A549 (cell line): ENCODE measurements at regions not wholly inside any gene's neighbourhood (a gene's known extent, or its start where the extent isn't known, plus 50 kb on each side); places are given as distances from the start of the nearest gene placed in this dataset.
A peak's percentile ranks its signal among the peaks of the same experiment; 100 is the strongest.

Source experiments
- ATAC-seq, 2 experiments: fragments of 200-7000 bp in 1 of 2; fragments of >200 bp in 1 of 2; cut with Nextera tagmentation in 1 of 2; cut with Tn5 transposase in 1 of 2; 3 replicates each; pipeline versions ENCODE4 v1.8.0 to v1.9.1; 2018 to 2020; ENCODE audit warnings: mild to moderate bottlenecking in 1 of 2, moderate library complexity in 1 of 2
- CTCF ChIA-PET: fragments of 300-600 bp; sonication (Branson Sonifier 250); formaldehyde crosslinking; extraction: SDS; loops from one replicate; lab custom pipeline; 2021; ENCODE audit warnings: antibody characterized with exemption, inconsistent platforms; lab: Yijun Ruan, JAX
- POLR2A ChIA-PET: fragments of 350-600 bp; formaldehyde crosslinking; extraction: SDS; loops from one replicate; lab custom pipeline; 2021; ENCODE audit warnings: antibody characterized with exemption, inconsistent platforms; lab: Yijun Ruan, JAX
- DNase-seq, 2 experiments: peaks; one replicate each; pipeline versions ENCODE4 v3.0.0 to v3.0.0-alpha.2; 2011 to 2016; ENCODE audit warnings: low read depth in 1 of 2, low spot score in 1 of 2
- FAIRE-seq: peaks from 2 replicates; lab custom pipeline; 2011; peaks lifted over from hg19 to GRCh38; lab: Jason Lieb, UNC
- H3K27ac ChIP-seq, 2 experiments: fragments of >200 bp; sonication (Bioruptor Twin); formaldehyde crosslinking; 3 replicates each; pipeline ENCODE4 v1.5.1; 2016 to 2017
- H3K4me1 ChIP-seq: fragments of >200 bp; sonication (Bioruptor Twin); formaldehyde crosslinking; 3 replicates; pipeline ENCODE4 v1.6.1; 2016
- H3K4me2 ChIP-seq: fragments of >200 bp; sonication (Bioruptor Twin); formaldehyde crosslinking; 3 replicates; pipeline ENCODE4 v1.6.1; 2016
- H3K4me3 ChIP-seq: fragments of >200 bp; sonication (Bioruptor Twin); formaldehyde crosslinking; 3 replicates; pipeline ENCODE4 v1.5.1; 2016
- H3K9me3 ChIP-seq: fragments of >200 bp; sonication (Bioruptor Twin); formaldehyde crosslinking; 3 replicates; pipeline ENCODE4 v1.6.1; 2016
- ATOH8 ChIP-seq: fragments of 250-450 bp; sonication (Bioruptor Pico); IDR thresholded peaks from 2 replicates; pipeline ENCODE4 v1.5.0; 2020; ENCODE audit warnings: low read depth, mild to moderate bottlenecking, moderate library complexity
- BHLHE40 ChIP-seq: IDR thresholded peaks from 2 replicates; pipeline ENCODE4 v1.6.1; 2012; ENCODE audit warnings: low read depth, low read length, inconsistent platforms
- CBX2 ChIP-seq: fragments of 200-600 bp; sonication (generic); IDR thresholded peaks from 2 replicates; pipeline ENCODE4 v1.6.1; 2016; ENCODE audit warnings: low read depth, mild to moderate bottlenecking, borderline replicate concordance
- CBX8 ChIP-seq: fragments of 200-600 bp; sonication (generic); IDR thresholded peaks from 2 replicates; pipeline ENCODE4 v1.6.1; 2016
- CHD4 ChIP-seq: fragments of 200-600 bp; sonication (generic); IDR thresholded peaks from 2 replicates; pipeline ENCODE4 v1.6.1; 2016; ENCODE audit warnings: antibody characterized with exemption, mild to moderate bottlenecking, borderline replicate concordance
- CTCF ChIP-seq: fragments of >200 bp; sonication (Bioruptor Twin); formaldehyde crosslinking; IDR thresholded peaks from 3 replicates; pipeline ENCODE4 v1.5.1; 2016
- EHF ChIP-seq: fragments of 250-450 bp; sonication (Bioruptor Pico); IDR thresholded peaks from 2 replicates; pipeline ENCODE4 v1.5.0; 2020; ENCODE audit warnings: mild to moderate bottlenecking
- EHMT2 ChIP-seq: fragments of 200-600 bp; sonication (generic); IDR thresholded peaks from 2 replicates; pipeline ENCODE4 v1.6.1; 2016; ENCODE audit warnings: antibody characterized with exemption, low read depth, mild to moderate bottlenecking, moderate library complexity
- FOSL2 ChIP-seq, 2 experiments: fragments of 450-650 bp in 1 of 2; fragments of >200 bp in 1 of 2; sonication (Bioruptor Twin) in 1 of 2; formaldehyde crosslinking; IDR thresholded peaks; 2 replicates each; pipeline versions ENCODE4 v1.5.0 to v1.6.1; 2016 to 2020; ENCODE audit warnings: mild to moderate bottlenecking in 1 of 2, moderate library complexity in 1 of 2
- HMGXB4 ChIP-seq: fragments of 250-450 bp; sonication (Bioruptor Pico); IDR thresholded peaks from 2 replicates; pipeline ENCODE4 v1.5.0; 2021; ENCODE audit warnings: mild to moderate bottlenecking, moderate library complexity, borderline replicate concordance
- HOXB13 ChIP-seq: fragments of 250-450 bp; sonication (Bioruptor Pico); IDR thresholded peaks from 2 replicates; pipeline ENCODE4 v1.5.0; 2020; ENCODE audit warnings: low read depth, mild to moderate bottlenecking, moderate library complexity
- JUN ChIP-seq, 2 experiments: fragments of >200 bp; sonication (Bioruptor Twin); formaldehyde crosslinking; IDR thresholded peaks; 2 replicates in 1 of 2; 3 replicates in 1 of 2; pipeline ENCODE4 v1.6.1; 2016 to 2017
- KDM5A ChIP-seq: fragments of 200-600 bp; sonication (generic); IDR thresholded peaks from 2 replicates; pipeline ENCODE4 v1.6.1; 2016; ENCODE audit warnings: antibody characterized with exemption, mild to moderate bottlenecking
- MAFK ChIP-seq: fragments of 450-650 bp; IDR thresholded peaks from 2 replicates; pipeline ENCODE4 v1.6.1; 2014; ENCODE audit not compliant: partially characterized antibody
- MAX ChIP-seq: IDR thresholded peaks from 2 replicates; pipeline ENCODE4 v1.6.1; 2012
- PHF8 ChIP-seq: fragments of 200-600 bp; sonication (generic); IDR thresholded peaks from 2 replicates; pipeline ENCODE4 v1.6.1; 2016; ENCODE audit warnings: low read depth, mild to moderate bottlenecking, antibody characterized with exemption, moderate library complexity, borderline replicate concordance
- POLR2A ChIP-seq: IDR thresholded peaks from 2 replicates; pipeline ENCODE4 v1.6.1; 2012; ENCODE audit warnings: mild to moderate bottlenecking, low read length
- POLR2AphosphoS2 ChIP-seq: conservative IDR thresholded peaks from 2 replicates; pipeline ENCODE4 v1.6.1; 2012; ENCODE audit warnings: low read length, improper control_type of control experiment, inconsistent platforms
- REST ChIP-seq: fragments of 200-600 bp; sonication (generic); IDR thresholded peaks from 2 replicates; pipeline ENCODE4 v1.6.1; 2016; ENCODE audit warnings: antibody characterized with exemption, mild to moderate bottlenecking, moderate library complexity
- RFX5 ChIP-seq: fragments of 450-650 bp; IDR thresholded peaks from 2 replicates; pipeline ENCODE4 v1.7.1; 2014; ENCODE audit warnings: antibody characterized with exemption, mild to moderate bottlenecking, moderate library complexity
- WGBS: methylation state at CpG from one replicate; pipeline ENCODE4 v1.1.6; 2017; ENCODE audit errors: missing lambda C conversion rate; 5-methylcytosine and 5-hydroxymethylcytosine counted together

GRCh38 chr2:19299032-19299431 lies 59.4 kb downstream of the OSR1 start:
- ChIA-PET CTCF (interaction anchor here (1.1 kb wide), 1 partner anchor 16 kb away, joined by 3 read pairs; no protein-coding TSS in a partner anchor), POLR2A (no interaction called here)
- H3K4me1 ChIP-seq, result no peaks in the 10 kb centered on the region
- H3K9me3 ChIP-seq, result no peaks in the 10 kb centered on the region
- WGBS, result 61% methylated on average over 7 of the region's 7 CpGs
- FAIRE-seq (no peak), ATAC-seq (peak in 1 of 2 experiments; percentile 37; a peak in 1 of 6 replicates), DNase-seq (peak in 1 of 2 experiments; percentile 31)
- no peak for TF ChIP-seq FOSL2 (IDR thresholded peaks at IDR 0.05)
- no peak for TF ChIP-seq FOSL2 (CRISPR knock-in tag; IDR thresholded peaks at IDR 0.05)
- no peak for TF ChIP-seq HOXB13 (CRISPR knock-in tag)
- no peak for TF ChIP-seq CHD4
- H3K27ac ChIP-seq, result no peak overlapping the region
- H3K4me2 ChIP-seq, result no peak overlapping the region
- no peak overlapping the region for H3K4me3 ChIP-seq

- POLR2A ChIA-PET, result no interaction called here
- no peaks in the 10 kb centered on the region for H3K4me1 ChIP-seq
- DNase-seq (no peak), ATAC-seq (no peak)
- no peak overlapping the region for H3K4me3 ChIP-seq
- H3K27ac ChIP-seq, result no peak overlapping the region
- WGBS, result 73% methylated on average over 7 of the region's 7 CpGs
- no peaks in the 10 kb centered on the region for H3K9me3 ChIP-seq
- TF ChIP-seq POLR2A (no peak), CBX8 (no peak), MAX (no peak), RFX5 (no peak), EHMT2 (no peak), FOSL2 (IDR thresholded peaks at IDR 0.05) (no peak), FOSL2 (CRISPR knock-in tag; IDR thresholded peaks at IDR 0.05) (no peak), MAFK (no peak), ATOH8 (CRISPR knock-in tag) (no peak), REST (no peak), CBX2 (no peak), JUN (IDR thresholded peaks at IDR 0.05) (no peak), CTCF (no peak), HMGXB4 (CRISPR knock-in tag) (no peak), POLR2AphosphoS2 (no peak), KDM5A (no peak), BHLHE40 (no peak), PHF8 (no peak), EHF (no peak)
- TF ChIP-seq, all 56 proteins: peak for 0
- no peak overlapping the region for H3K4me2 ChIP-seq
- CTCF ChIA-PET, result interaction anchor here (0.9 to 1.0 kb wide), 3 partner anchors 16 to 565 kb away, joined by 3 to 4 read pairs (median 3); no protein-coding TSS in a partner anchor
- FAIRE-seq, result no peak
These were observed 60.7 kb downstream of the OSR1 start for GRCh38 chr2:19297716-19298115.
